ENCODE measurements at regions not wholly inside any gene's neighbourhood (a gene's known extent, or its start where the extent isn't known, plus 50 kb on each side); places are given as distances from the start of the nearest gene placed in this dataset.
"Not testable (repeated sequence)": the region's sequence is repeated elsewhere in the genome, so short reads cannot be mapped to it uniquely, and the experiment has no call there.

DNA sequence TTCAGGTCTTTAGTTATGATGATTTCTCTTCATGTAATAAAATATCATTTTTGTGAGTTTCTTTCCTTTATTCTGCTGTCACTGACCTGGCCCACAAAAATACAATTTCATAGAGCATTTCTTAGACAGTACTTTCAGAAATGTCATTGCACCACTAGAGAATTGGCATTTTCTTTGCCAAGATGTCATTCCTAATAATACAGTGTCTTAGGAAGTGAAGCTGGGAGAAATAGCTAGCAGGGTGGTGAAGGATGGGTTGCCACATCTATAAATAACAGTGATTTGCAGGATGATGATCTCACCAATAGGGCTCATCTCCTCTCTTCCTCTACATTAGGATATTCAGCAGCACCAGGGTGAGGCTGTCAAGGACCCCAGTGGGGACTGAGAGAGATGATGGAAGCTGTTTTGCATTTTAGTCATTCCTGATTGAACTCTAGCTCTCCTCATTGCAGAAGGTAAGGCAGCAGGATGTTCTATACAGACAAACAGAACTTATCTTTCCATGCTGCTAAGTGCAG is 452.1 kb downstream of the NXPH1 start:
- Histone ChIP-seq H3K4me1 (ENCODE audit: insufficient read depth, low read length) (peaks cover 10% of the 10 kb centered on the region; the same call in 1 of the 2 replicates), H3K27me3 (ENCODE audit: insufficient read depth, low read length) (no peaks in the 10 kb centered on the region)

DNA sequence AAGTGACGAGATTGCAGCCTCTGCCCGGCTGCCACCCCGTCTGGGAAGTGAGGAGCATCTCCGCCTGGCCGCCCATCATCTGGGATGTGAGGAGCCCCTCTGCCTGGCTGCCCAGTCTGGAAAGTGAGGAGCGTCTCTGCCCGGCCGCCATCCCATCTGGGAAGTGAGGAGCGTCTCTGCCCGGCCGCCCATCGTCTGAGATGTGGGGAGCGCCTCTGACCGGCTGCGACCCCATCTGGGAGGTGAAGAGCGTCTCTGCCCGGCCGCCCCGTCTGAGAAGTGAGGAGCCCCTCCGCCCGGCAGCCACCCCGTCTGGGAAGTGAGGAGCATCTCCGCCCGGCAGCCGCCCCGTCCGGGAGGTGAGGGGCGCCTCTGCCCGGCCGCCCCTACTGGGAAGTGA is 456.9 kb downstream of the NXPH1 start:
- H3K4me3 ChIP-seq (ENCODE audit: low read length); H3K9ac ChIP-seq (ENCODE audit: low read depth, low read length); H3K36me3 ChIP-seq (ENCODE audit: insufficient read depth, low read length); H3K9me3 ChIP-seq (ENCODE audit: insufficient read depth, low read depth, low read length); H3K27me3 ChIP-seq (ENCODE audit: insufficient read depth, low read length); H3K4me1 ChIP-seq (ENCODE audit: insufficient read depth, low read length); H3K27ac ChIP-seq (ENCODE audit: low read depth, low read length): not testable (repeated sequence)
- 95% methylated on average over 29 of the region's 30 CpGs for WGBS

More for the DNA sequence above, 452.1 kb downstream of the NXPH1 start:
- no peak overlapping the region for H3K4me3 ChIP-seq (ENCODE audit: low read length)
- no peaks in the 10 kb centered on the region for H3K36me3 ChIP-seq (ENCODE audit: insufficient read depth, low read length)
- H3K9ac ChIP-seq (ENCODE audit: low read depth, low read length), result no peak overlapping the region
- H3K9me3 ChIP-seq (ENCODE audit: insufficient read depth, low read depth, low read length), result 0 out of 2 replicates have a peak, but pooled peaks cover 4% of the 10 kb centered on the region
- H3K27ac ChIP-seq (ENCODE audit: low read depth, low read length), result no peak overlapping the region

DNA sequence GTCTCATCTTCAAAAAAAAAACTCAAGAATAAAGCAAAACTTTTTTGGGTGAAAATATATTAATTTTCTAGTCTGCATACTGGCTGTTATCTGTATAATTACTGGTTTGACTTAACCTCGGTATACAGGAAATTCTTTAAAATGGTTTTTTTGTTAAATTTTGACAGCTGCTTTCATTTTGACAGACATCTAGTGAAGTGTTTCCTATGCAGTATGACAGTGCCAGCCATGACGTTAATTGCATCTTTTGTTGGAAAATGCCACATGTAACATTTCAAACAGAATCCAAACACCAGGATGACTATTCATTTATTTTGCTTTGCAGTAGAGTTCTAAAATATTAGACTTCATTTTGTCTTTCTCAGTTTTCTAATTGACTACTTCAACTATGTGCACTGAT is 460.4 kb downstream of the NXPH1 start:
- Histone ChIP-seq H3K4me1 (ENCODE audit: insufficient read depth, low read length) (peaks cover 5% of the 10 kb centered on the region; the same call in 1 of the 2 replicates), H3K9ac (ENCODE audit: low read depth, low read length) (no peak overlapping the region), H3K9me3 (ENCODE audit: insufficient read depth, low read depth, low read length) (0 out of 2 replicates have a peak, but pooled peaks cover 4% of the 10 kb centered on the region), H3K36me3 (ENCODE audit: insufficient read depth, low read length) (no peaks in the 10 kb centered on the region), H3K27ac (ENCODE audit: low read depth, low read length) (no peak overlapping the region), H3K4me3 (ENCODE audit: low read length) (no peak overlapping the region), H3K27me3 (ENCODE audit: insufficient read depth, low read length) (no peaks in the 10 kb centered on the region)
- 92% methylated on average over 2 of the region's 2 CpGs for WGBS

DNA sequence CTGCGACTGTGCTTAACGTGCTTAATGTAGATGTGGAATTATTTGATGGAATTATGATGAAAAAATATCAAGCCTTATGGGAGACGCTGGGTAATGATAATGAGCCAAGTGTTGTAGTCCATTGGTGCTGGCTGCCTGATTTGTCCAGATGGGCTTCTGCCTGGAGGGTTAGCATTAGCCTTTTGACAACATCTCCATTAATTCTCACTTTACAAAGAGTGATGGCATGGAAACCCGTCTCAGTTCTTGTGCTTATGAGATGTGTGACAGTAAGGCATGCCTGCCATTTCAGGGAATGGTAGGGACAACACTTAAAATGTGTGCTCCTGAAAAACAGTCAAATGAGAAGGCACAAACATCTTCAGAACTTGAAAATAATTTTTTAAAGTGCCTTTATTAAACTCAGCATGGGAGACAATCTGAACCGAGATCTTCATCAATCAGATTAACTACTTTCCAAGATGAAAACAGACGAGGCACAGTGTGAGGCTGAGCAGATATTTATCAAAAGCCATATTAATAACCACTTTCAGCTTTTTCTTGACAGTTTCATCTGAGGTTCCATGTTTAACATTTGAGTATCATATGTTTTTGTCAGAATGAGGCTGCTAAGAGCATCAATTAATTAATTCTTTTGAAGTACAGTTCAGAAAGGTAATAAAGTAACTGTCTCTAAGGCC is 473.1 kb downstream of the NXPH1 start:
- no peaks in the 10 kb centered on the region for H3K9me3 ChIP-seq (ENCODE audit: insufficient read depth, low read depth, low read length)
- H3K9ac ChIP-seq (ENCODE audit: low read depth, low read length), result no peak overlapping the region
- peaks cover 6% of the 10 kb centered on the region for H3K4me1 ChIP-seq (ENCODE audit: insufficient read depth, low read length)
- H3K27ac ChIP-seq (ENCODE audit: low read depth, low read length), result no peak overlapping the region
- no peak overlapping the region for H3K4me3 ChIP-seq (ENCODE audit: low read length)
- H3K36me3 ChIP-seq (ENCODE audit: insufficient read depth, low read length), result no peaks in the 10 kb centered on the region
- no peaks in the 10 kb centered on the region for H3K27me3 ChIP-seq (ENCODE audit: insufficient read depth, low read length)
- WGBS, result 94% methylated on average over 6 of the region's 6 CpGs

- Histone ChIP-seq H3K36me3 (ENCODE audit: insufficient read depth, low read length) (no peaks in the 10 kb centered on the region), H3K27me3 (ENCODE audit: insufficient read depth, low read length) (no peaks in the 10 kb centered on the region)
Observed at GRCh38 chr7:8908889-8909288, 475.5 kb downstream of the NXPH1 start.

GRCh38 chr7:8913682-8914081 is 480.3 kb downstream of the NXPH1 start:
- no peak overlapping the region for H3K9ac ChIP-seq (ENCODE audit: low read depth, low read length)
- H3K9me3 ChIP-seq (ENCODE audit: insufficient read depth, low read depth, low read length), result no peaks in the 10 kb centered on the region
- no peaks in the 10 kb centered on the region for H3K27me3 ChIP-seq (ENCODE audit: insufficient read depth, low read length)
- no peak overlapping the region for H3K4me3 ChIP-seq (ENCODE audit: low read length)
- WGBS, result 67% methylated on average over 2 of the region's 2 CpGs
- H3K4me1 ChIP-seq (ENCODE audit: insufficient read depth, low read length), result 0 out of 2 replicates have a peak, but pooled peaks cover 3% of the 10 kb centered on the region
- H3K27ac ChIP-seq (ENCODE audit: low read depth, low read length), result no peak overlapping the region
- H3K36me3 ChIP-seq (ENCODE audit: insufficient read depth, low read length), result no peaks in the 10 kb centered on the region

More at GRCh38 chr7:8908889-8909288, 475.5 kb downstream of the NXPH1 start:
- no peak overlapping the region for H3K9ac ChIP-seq (ENCODE audit: low read depth, low read length)
- H3K27ac ChIP-seq (ENCODE audit: low read depth, low read length), result no peak overlapping the region
- H3K4me3 ChIP-seq (ENCODE audit: low read length), result no peak overlapping the region
- H3K4me1 ChIP-seq (ENCODE audit: insufficient read depth, low read length), result 0 out of 2 replicates have a peak, but pooled peaks cover 4% of the 10 kb centered on the region
- WGBS, result 100% methylated on average over 1 of the region's 1 CpG
- no peaks in the 10 kb centered on the region for H3K9me3 ChIP-seq (ENCODE audit: insufficient read depth, low read depth, low read length)

DNA sequence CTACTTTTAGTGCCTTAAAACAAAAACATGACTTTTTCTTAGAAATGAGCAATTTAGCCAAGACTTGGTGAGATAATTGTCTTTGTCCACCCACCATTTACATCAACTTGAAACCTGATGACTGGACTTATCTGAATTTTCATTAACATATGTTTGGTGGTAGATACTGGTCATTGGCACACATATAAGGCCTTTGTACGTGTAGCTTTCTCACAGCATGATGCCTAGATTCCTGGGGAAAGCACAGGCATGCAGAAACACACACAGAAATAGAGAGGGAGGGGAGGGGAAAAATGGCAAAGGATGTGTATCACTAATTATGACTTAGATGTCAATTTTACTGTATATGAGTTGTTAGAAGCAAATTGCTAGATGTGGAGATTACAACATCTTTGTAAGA is 488.4 kb downstream of the NXPH1 start:
- Histone ChIP-seq H3K27ac (ENCODE audit: low read depth, low read length) (no peak overlapping the region), H3K4me1 (ENCODE audit: insufficient read depth, low read length) (peaks cover 15% of the 10 kb centered on the region), H3K36me3 (ENCODE audit: insufficient read depth, low read length) (no peaks in the 10 kb centered on the region), H3K9me3 (ENCODE audit: insufficient read depth, low read depth, low read length) (no peaks in the 10 kb centered on the region), H3K27me3 (ENCODE audit: insufficient read depth, low read length) (no peaks in the 10 kb centered on the region), H3K4me3 (ENCODE audit: low read length) (no peak overlapping the region), H3K9ac (ENCODE audit: low read depth, low read length) (no peak overlapping the region)
- WGBS, result 28% methylated on average over 1 of the region's 1 CpG

GRCh38 chr7:8922726-8923125 is 489.3 kb downstream of the NXPH1 start:
- Histone ChIP-seq H3K4me1 (ENCODE audit: insufficient read depth, low read length) (peaks cover 15% of the 10 kb centered on the region), H3K36me3 (ENCODE audit: insufficient read depth, low read length) (no peaks in the 10 kb centered on the region), H3K27ac (ENCODE audit: low read depth, low read length) (no peak overlapping the region), H3K27me3 (ENCODE audit: insufficient read depth, low read length) (no peaks in the 10 kb centered on the region), H3K9me3 (ENCODE audit: insufficient read depth, low read depth, low read length) (no peaks in the 10 kb centered on the region), H3K9ac (ENCODE audit: low read depth, low read length) (no peak overlapping the region), H3K4me3 (ENCODE audit: low read length) (no peak overlapping the region)
- WGBS, result 94% methylated on average over 2 of the region's 2 CpGs

DNA sequence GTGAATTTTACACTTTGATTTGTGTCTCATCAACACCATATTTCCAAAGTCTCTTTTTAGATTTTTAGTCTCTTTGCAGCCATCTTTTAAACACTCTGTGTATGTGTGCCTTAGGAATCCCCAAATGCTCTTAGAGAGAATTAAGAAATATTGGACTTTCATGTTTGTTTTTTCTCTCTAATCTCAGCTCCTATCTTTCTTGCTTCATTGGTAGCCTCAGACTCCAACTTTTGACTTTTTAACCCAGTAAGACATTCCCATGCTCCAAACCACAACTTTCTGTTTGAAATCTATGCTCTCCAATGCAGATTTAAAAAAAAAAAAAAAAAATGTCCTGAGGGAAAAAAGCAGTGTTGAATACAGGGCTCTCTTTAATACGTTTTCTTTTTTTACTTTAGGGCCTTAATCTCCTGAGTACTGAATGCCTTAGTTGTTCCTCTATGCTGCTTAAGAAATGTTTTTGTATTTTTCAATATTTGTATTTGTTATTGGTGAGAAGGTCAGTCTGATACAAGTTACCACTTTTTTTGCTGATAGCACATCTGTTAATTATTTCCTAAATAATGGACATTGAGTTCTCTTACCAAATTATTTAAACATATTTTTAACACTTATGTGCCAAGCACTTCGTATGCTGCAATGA is 489.9 kb downstream of the NXPH1 start:
- WGBS, result 74% methylated on average over 2 of the region's 2 CpGs
- H3K9me3 ChIP-seq (ENCODE audit: insufficient read depth, low read depth, low read length), result no peaks in the 10 kb centered on the region
- no peak overlapping the region for H3K9ac ChIP-seq (ENCODE audit: low read depth, low read length)

GRCh38 chr7:8931906-8932646 is 498.7 kb downstream of the NXPH1 start:
- Histone ChIP-seq H3K9ac (ENCODE audit: low read depth, low read length) (no peak overlapping the region), H3K27ac (ENCODE audit: low read depth, low read length) (no peak overlapping the region), H3K4me1 (ENCODE audit: insufficient read depth, low read length) (peaks cover 7% of the 10 kb centered on the region; the same call in 1 of the 2 replicates), H3K27me3 (ENCODE audit: insufficient read depth, low read length) (no peaks in the 10 kb centered on the region), H3K36me3 (ENCODE audit: insufficient read depth, low read length) (no peaks in the 10 kb centered on the region), H3K4me3 (ENCODE audit: low read length) (no peak overlapping the region), H3K9me3 (ENCODE audit: insufficient read depth, low read depth, low read length) (no peaks in the 10 kb centered on the region)
- 86% methylated on average over 6 of the region's 8 CpGs for WGBS

More for the DNA sequence above, 489.9 kb downstream of the NXPH1 start:
- no peak overlapping the region for H3K4me3 ChIP-seq (ENCODE audit: low read length)
- no peaks in the 10 kb centered on the region for H3K27me3 ChIP-seq (ENCODE audit: insufficient read depth, low read length)
- H3K4me1 ChIP-seq (ENCODE audit: insufficient read depth, low read length), result peaks cover 15% of the 10 kb centered on the region
- H3K27ac ChIP-seq (ENCODE audit: low read depth, low read length), result no peak overlapping the region
- H3K36me3 ChIP-seq (ENCODE audit: insufficient read depth, low read length), result no peaks in the 10 kb centered on the region

GRCh38 chr7:8932751-8933150 is 499.3 kb downstream of the NXPH1 start:
- H3K4me3 ChIP-seq (ENCODE audit: low read length), result no peak overlapping the region
- H3K9me3 ChIP-seq (ENCODE audit: insufficient read depth, low read depth, low read length), result no peaks in the 10 kb centered on the region
- peaks cover 7% of the 10 kb centered on the region; the same call in 1 of the 2 replicates for H3K4me1 ChIP-seq (ENCODE audit: insufficient read depth, low read length)
- no peaks in the 10 kb centered on the region for H3K36me3 ChIP-seq (ENCODE audit: insufficient read depth, low read length)
- no peak overlapping the region for H3K9ac ChIP-seq (ENCODE audit: low read depth, low read length)
- H3K27ac ChIP-seq (ENCODE audit: low read depth, low read length), result no peak overlapping the region
- WGBS, result 93% methylated on average over 2 of the region's 2 CpGs
- H3K27me3 ChIP-seq (ENCODE audit: insufficient read depth, low read length), result no peaks in the 10 kb centered on the region
